Heart right ventricle (tissue), 16 donors: ENCODE measurements at regions not wholly inside any gene's neighbourhood (a gene's known extent, or its start where the extent isn't known, plus 50 kb on each side); places are given as distances from the start of the nearest gene placed in this dataset.

Experiments used
- ATAC-seq, 8 donors: fragments of 200-7000 bp; cut with Tn5 transposase; one replicate each; pipeline ENCODE4 v1.9.1; 2020; ENCODE audit warnings: mild to moderate bottlenecking in 8 of 8, moderate library complexity in 8 of 8, moderate number of reproducible peaks in 1 of 8
- DNase-seq, 2 donors: peaks; one replicate each; pipeline ENCODE4 v3.0.0-alpha.2; 2020
- H3K27ac ChIP-seq, 10 donors: fragments of 200-600 bp; sonication (generic) in 2 of 10; one replicate each; pipeline versions ENCODE4 v1.5.0 to v1.8.0; 2020 to 2022; ENCODE audit warnings: mild to moderate bottlenecking in 3 of 10
- H3K27me3 ChIP-seq, 7 donors: fragments of 200-600 bp; one replicate each; pipeline ENCODE4 v1.8.0; 2021 to 2022; ENCODE audit warnings: mild to moderate bottlenecking in 2 of 7
- H3K36me3 ChIP-seq, 9 donors: fragments of 200-600 bp; sonication (generic) in 1 of 9; one replicate each; pipeline versions ENCODE4 v1.5.0 to v1.8.0; 2020 to 2022; ENCODE audit warnings: mild to moderate bottlenecking in 2 of 9
- H3K4me1 ChIP-seq, 9 donors: fragments of 200-600 bp; sonication (generic) in 1 of 9; one replicate each; pipeline versions ENCODE4 v1.5.0 to v1.8.0; 2020 to 2022; ENCODE audit warnings: mild to moderate bottlenecking in 4 of 9
- H3K4me3 ChIP-seq, 10 donors: fragments of 200-600 bp; sonication (generic) in 2 of 10; one replicate each; pipeline versions ENCODE4 v1.5.0 to v1.8.0; 2020 to 2022; ENCODE audit warnings: mild to moderate bottlenecking in 7 of 10, moderate library complexity in 2 of 10
- H3K9me3 ChIP-seq, 11 donors: fragments of 200-600 bp in 10 of 11; sonication (generic) in 2 of 11; one replicate each; pipeline versions ENCODE4 v1.5.0 to v1.8.0; 2013 to 2022; ENCODE audit warnings: mild to moderate bottlenecking in 2 of 11, control low read depth in 1 of 11, moderate library complexity in 1 of 11
- WGBS, 2 donors: extraction: QIAGEN DNeasy Blood & Tissue Kit; methylation state at CpG; one replicate each; pipeline ENCODE4 v1.1.7; 2013; ENCODE audit warnings: inconsistent platforms in 1 of 2; 5-methylcytosine and 5-hydroxymethylcytosine counted together
- intact Hi-C, 10 donors: fragments of 100-400 bp; cut with DNase I; formaldehyde crosslinking; loops; one replicate each; pipeline versions ENCODE4 v1.11.1 to v1.14.2; 2022
- TF ChIP-seq, protein P1 (sequence below), 9 donors: fragments of 200-600 bp; sonication (generic) in 2 of 9; IDR thresholded peaks; one replicate each; pipeline versions ENCODE4 v1.5.0 to v1.8.0; 2021 to 2022; ENCODE audit warnings: antibody characterized with exemption in 9 of 9, mild to moderate bottlenecking in 5 of 9, moderate library complexity in 1 of 9
- donor health status: Arrhythmogenic right ventricular cardiomyopathy.
- donor health status: ischemic (EF 13 %, LVEDD 7.1; RV severe dilation, severe dysfunction).
- donor health status: healthy with polysubstance abuse.
- donor health status: DM: no; HTN: yes; CAD: no.
- donor health status: DM: no; HTN: no; CAD: no.
- donor health status: ischemic (EF 25% LVEDD 6.9; RV normal size, moderate dysfunction).
- donor health status: ischemic (EF 25% LVEDD 5.7; RV mildly dilated, moderate dysfunction).
- donor health status: healthy.
- donor health status: DM: yes; HTN: yes; CAD: no.
- donor health status: Ischemic cardiomyopathy.
- donor health status: ischemic (EF 35%, LVEDD 5.7; RV mildly dilated, moderate dysfunction).
- donor health status: nonischemic (EF 11% LVEDD 7.7; RV severe dilation, severe dysfunction).
- donor health status: DM: yes; HTN: yes; CAD: no.
- donor health status: PGD.
- donor health status: ischemic (EF 29% LVEDD 5.4; RV normal size, mild dysfunction).
- donor health status: nonischemic (EF 23%, LVEDD 6.1; RV moderate dilation, normal function).

DNA sequence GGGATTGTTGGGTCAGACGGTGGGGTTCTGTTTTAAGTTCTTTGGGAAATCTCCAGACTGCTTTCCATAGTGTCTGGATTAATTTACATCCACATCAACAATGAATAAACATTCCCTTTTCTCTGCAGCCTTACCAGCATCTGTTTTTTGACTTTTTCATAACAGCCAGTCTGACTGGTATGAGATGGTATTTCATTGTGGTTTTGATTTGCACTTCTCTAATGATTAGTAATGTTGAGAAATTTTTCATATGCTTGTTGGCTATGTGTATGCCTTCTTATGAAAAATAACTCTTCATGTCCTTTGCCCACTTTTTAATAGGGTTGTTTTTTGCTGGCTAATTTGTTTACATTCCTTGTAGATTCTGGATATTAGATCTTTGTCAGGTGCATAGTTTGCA lies 140.8 kb upstream of the CNTN1 start:
- no peaks in the 10 kb centered on the region for H3K36me3 ChIP-seq
- 88 to 94% methylated on average over 1 of the region's 1 CpG for WGBS, 2 donors
- ATAC-seq = no peak
- TF ChIP-seq, protein P1, sequence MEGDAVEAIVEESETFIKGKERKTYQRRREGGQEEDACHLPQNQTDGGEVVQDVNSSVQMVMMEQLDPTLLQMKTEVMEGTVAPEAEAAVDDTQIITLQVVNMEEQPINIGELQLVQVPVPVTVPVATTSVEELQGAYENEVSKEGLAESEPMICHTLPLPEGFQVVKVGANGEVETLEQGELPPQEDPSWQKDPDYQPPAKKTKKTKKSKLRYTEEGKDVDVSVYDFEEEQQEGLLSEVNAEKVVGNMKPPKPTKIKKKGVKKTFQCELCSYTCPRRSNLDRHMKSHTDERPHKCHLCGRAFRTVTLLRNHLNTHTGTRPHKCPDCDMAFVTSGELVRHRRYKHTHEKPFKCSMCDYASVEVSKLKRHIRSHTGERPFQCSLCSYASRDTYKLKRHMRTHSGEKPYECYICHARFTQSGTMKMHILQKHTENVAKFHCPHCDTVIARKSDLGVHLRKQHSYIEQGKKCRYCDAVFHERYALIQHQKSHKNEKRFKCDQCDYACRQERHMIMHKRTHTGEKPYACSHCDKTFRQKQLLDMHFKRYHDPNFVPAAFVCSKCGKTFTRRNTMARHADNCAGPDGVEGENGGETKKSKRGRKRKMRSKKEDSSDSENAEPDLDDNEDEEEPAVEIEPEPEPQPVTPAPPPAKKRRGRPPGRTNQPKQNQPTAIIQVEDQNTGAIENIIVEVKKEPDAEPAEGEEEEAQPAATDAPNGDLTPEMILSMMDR (IDR thresholded peaks at IDR 0.05) = no peak
- no peak for DNase-seq
- H3K27ac ChIP-seq = no peak overlapping the region
- H3K4me1 ChIP-seq = no peaks in the 10 kb centered on the region
- H3K9me3 ChIP-seq = peaks cover 0 to 26% (median 0%) of the 10 kb centered on the region in 11 donors
- H3K4me3 ChIP-seq = no peak overlapping the region
- H3K27me3 ChIP-seq = no peaks in the 10 kb centered on the region
- intact Hi-C loops = no loop called here

DNA sequence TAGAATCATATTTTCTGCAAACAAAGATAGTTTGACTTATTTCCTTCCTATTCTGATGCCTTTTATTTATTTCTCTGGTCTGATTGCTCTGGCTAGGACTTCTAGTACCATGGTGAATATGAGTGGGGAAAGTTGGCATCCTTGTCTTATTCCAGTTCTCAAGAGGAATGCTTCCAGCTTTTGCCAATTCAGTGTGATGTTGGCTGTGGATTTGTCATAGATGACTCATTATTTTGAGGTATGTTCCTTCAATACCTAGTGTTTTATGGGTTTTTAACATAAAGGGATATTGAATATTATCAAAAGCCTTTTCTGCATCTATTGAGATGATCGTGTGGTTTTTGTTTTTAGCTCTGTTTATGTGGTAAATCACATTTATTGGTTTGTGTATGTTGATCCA lies 139.4 kb upstream of the CNTN1 start:
- Histone ChIP-seq H3K36me3 (no peaks in the 10 kb centered on the region), H3K27me3 (no peaks in the 10 kb centered on the region), H3K4me1 (no peaks in the 10 kb centered on the region), H3K9me3 (peaks cover 0 to 26% (median 0%) of the 10 kb centered on the region in 11 donors), H3K4me3 (no peak overlapping the region), H3K27ac (no peak overlapping the region)
- no peak for ATAC-seq
- TF ChIP-seq, protein P1 (IDR thresholded peaks at IDR 0.05) = no peak
- WGBS, 2 donors = 70 to 75% methylated on average over 1 of the region's 1 CpG
- no peak for DNase-seq
- intact Hi-C loops = no loop called here

GRCh38 chr12:40557980-40558379 lies 134.3 kb upstream of the CNTN1 start:
- WGBS, 2 donors = 79 to 83% methylated on average over 2 of the region's 2 CpGs
- ATAC-seq (no peak), DNase-seq (no peak)
- Histone ChIP-seq H3K4me1 (no peaks in the 10 kb centered on the region), H3K4me3 (no peak overlapping the region), H3K9me3 (peaks cover 0 to 9% (median 0%) of the 10 kb centered on the region in 11 donors), H3K36me3 (no peaks in the 10 kb centered on the region), H3K27me3 (no peaks in the 10 kb centered on the region), H3K27ac (no peak overlapping the region)
- intact Hi-C loops = no loop called here
- TF ChIP-seq, protein P1 (IDR thresholded peaks at IDR 0.05) = no peak

- no peak overlapping the region for H3K4me3 ChIP-seq
- intact Hi-C loops = no loop called here
- TF ChIP-seq, protein P1 (IDR thresholded peaks at IDR 0.05) = no peak
- DNase-seq (no peak), ATAC-seq (no peak)
- H3K9me3 ChIP-seq = no peaks in the 10 kb centered on the region
- H3K27me3 ChIP-seq = no peaks in the 10 kb centered on the region
- no peaks in the 10 kb centered on the region for H3K4me1 ChIP-seq
- no peak overlapping the region for H3K27ac ChIP-seq
- H3K36me3 ChIP-seq = no peaks in the 10 kb centered on the region
Measured at GRCh38 chr12:40559865-40560264, 132.4 kb upstream of the CNTN1 start.

DNA sequence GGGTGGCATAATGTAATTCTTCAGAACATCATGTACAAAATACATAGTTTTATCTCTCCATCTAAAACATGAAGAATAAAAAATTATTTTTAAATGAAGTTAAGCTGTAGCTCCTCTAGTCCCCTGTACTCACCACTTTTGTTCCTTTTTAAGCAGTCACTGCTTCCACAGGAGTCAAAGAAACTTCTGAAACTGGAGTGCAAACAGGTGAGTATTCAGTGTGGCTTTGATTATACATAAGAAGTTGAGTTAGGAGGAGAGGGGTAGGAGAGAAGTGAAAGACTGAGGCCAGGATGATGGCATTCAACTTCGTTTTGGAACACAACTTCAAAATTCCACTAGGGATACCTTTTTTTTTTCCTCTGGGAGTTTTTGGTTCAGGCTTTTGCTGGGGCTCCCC lies 131.4 kb upstream of the CNTN1 start:
- H3K36me3 ChIP-seq = no peaks in the 10 kb centered on the region
- H3K9me3 ChIP-seq = no peaks in the 10 kb centered on the region
- ATAC-seq = no peak
- 20 to 29% methylated on average over 1 of the region's 1 CpG for WGBS, 2 donors
- TF ChIP-seq, protein P1 (IDR thresholded peaks at IDR 0.05) = no peak
- H3K4me1 ChIP-seq = no peaks in the 10 kb centered on the region
- H3K27me3 ChIP-seq = no peaks in the 10 kb centered on the region
- H3K4me3 ChIP-seq = no peak overlapping the region
- intact Hi-C loops = no loop called here
- H3K27ac ChIP-seq = no peak overlapping the region
- DNase-seq = no peak
